Ishikawa (cell line): ENCODE measurements at regions not wholly inside any gene's neighbourhood (a gene's known extent, or its start where the extent isn't known, plus 50 kb on each side); places are given as distances from the start of the nearest gene placed in this dataset.

ENCODE experiments used
- CEBPB ChIP-seq: IDR thresholded peaks from 2 replicates; pipeline ENCODE4 v1.6.1; 2012
- CREB1 ChIP-seq: IDR thresholded peaks from 2 replicates; pipeline ENCODE4 v1.6.1; 2012; ENCODE audit warnings: low read depth
- EGR1 ChIP-seq: IDR thresholded peaks from 2 replicates; pipeline ENCODE4 v1.6.1; 2012
- EP300 ChIP-seq: IDR thresholded peaks from 2 replicates; pipeline ENCODE4 v1.6.1; 2012; ENCODE audit warnings: borderline replicate concordance
- FOXM1 ChIP-seq: IDR thresholded peaks from 2 replicates; pipeline ENCODE4 v1.6.1; 2012; ENCODE audit warnings: low read depth, borderline replicate concordance
- MAX ChIP-seq: IDR thresholded peaks from 2 replicates; pipeline ENCODE4 v1.6.1; 2012
- NFIC ChIP-seq: IDR thresholded peaks from 2 replicates; pipeline ENCODE4 v1.6.1; 2012
- RAD21 ChIP-seq: IDR thresholded peaks from 2 replicates; pipeline ENCODE4 v1.6.1; 2012; ENCODE audit warnings: low read depth
- REST ChIP-seq: IDR thresholded peaks from 2 replicates; pipeline ENCODE4 v1.6.1; 2012; ENCODE audit warnings: low read depth, mild to moderate bottlenecking
- TAF1 ChIP-seq: IDR thresholded peaks from 2 replicates; pipeline ENCODE4 v1.6.1; 2012; ENCODE audit warnings: low read depth, mild to moderate bottlenecking
- TCF12 ChIP-seq: IDR thresholded peaks from 2 replicates; pipeline ENCODE4 v1.6.1; 2012; ENCODE audit warnings: low read depth
- TEAD4 ChIP-seq: IDR thresholded peaks from 2 replicates; pipeline ENCODE4 v1.6.1; 2012
- USF1 ChIP-seq: IDR thresholded peaks from 2 replicates; pipeline ENCODE4 v1.6.1; 2012
- YY1 ChIP-seq: IDR thresholded peaks from 2 replicates; pipeline ENCODE4 v1.6.1; 2012; ENCODE audit warnings: low read depth
- ZBTB7A ChIP-seq: IDR thresholded peaks from 2 replicates; pipeline ENCODE4 v1.6.1; 2012; ENCODE audit warnings: low read depth

GRCh38 chr9:135267191-135267809 lies 179.8 kb downstream of the OLFM1 start:
- no peak for TF ChIP-seq YY1
- TF ChIP-seq EP300, result no peak
- TF ChIP-seq NFIC, result no peak
- no peak for TF ChIP-seq ZBTB7A
- no peak for TF ChIP-seq MAX
- no peak for TF ChIP-seq CEBPB
- TF ChIP-seq TEAD4, result no peak
- TF ChIP-seq TAF1, result no peak
- TF ChIP-seq RAD21, result no peak
- no peak for TF ChIP-seq EGR1
- no peak for TF ChIP-seq FOXM1
- no peak for TF ChIP-seq USF1
- no peak for TF ChIP-seq CREB1
- no peak for TF ChIP-seq REST
- TF ChIP-seq TCF12, result no peak

GRCh38 chr9:135268031-135268430 lies 180.6 kb downstream of the OLFM1 start:
- TF ChIP-seq TCF12 (no peak), FOXM1 (no peak), CEBPB (no peak), NFIC (no peak), REST (no peak), RAD21 (no peak), TAF1 (no peak), TEAD4 (no peak), MAX (no peak), ZBTB7A (no peak), YY1 (no peak), EP300 (no peak), EGR1 (no peak), USF1 (no peak), CREB1 (no peak)

- TF ChIP-seq EP300 (no peak), NFIC (no peak), TCF12 (no peak), TAF1 (no peak), RAD21 (no peak), FOXM1 (no peak), ZBTB7A (no peak), CEBPB (no peak), YY1 (no peak), MAX (no peak), REST (no peak)
These were observed 181.5 kb downstream of the OLFM1 start for GRCh38 chr9:135268981-135269380.

GRCh38 chr9:135269912-135270830 lies 182.7 kb downstream of the OLFM1 start:
- TF ChIP-seq CREB1 (no peak), TEAD4 (no peak), EGR1 (no peak), EP300 (no peak), ZBTB7A (no peak), RAD21 (no peak), TAF1 (no peak), MAX (no peak), TCF12 (no peak), USF1 (no peak), FOXM1 (no peak), CEBPB (no peak), NFIC (no peak), REST (no peak), YY1 (no peak)
